SH-SY5Y (cell line): ENCODE measurements at regions not wholly inside any gene's neighbourhood (a gene's known extent, or its start where the extent isn't known, plus 50 kb on each side); places are given as distances from the start of the nearest gene placed in this dataset.

Experiments
- GATA2 ChIP-seq: IDR thresholded peaks from 2 replicates; pipeline ENCODE4 v1.6.1; 2011; ENCODE audit warnings: mild to moderate bottlenecking, low read depth, low read length
- GATA3 ChIP-seq: IDR thresholded peaks from 2 replicates; pipeline ENCODE4 v1.6.1; 2011; ENCODE audit warnings: low read depth, mild to moderate bottlenecking, low read length, moderate library complexity

- TF ChIP-seq GATA2 = no peak
- TF ChIP-seq GATA3 = no peak
These were observed 52.7 kb upstream of the LARP1 start for GRCh38 chr5:154702477-154702876.

GRCh38 chr5:154701181-154701580, 54.0 kb upstream of the LARP1 start:
- no peak for TF ChIP-seq GATA2
- no peak for TF ChIP-seq GATA3

- TF ChIP-seq GATA3 (no peak), GATA2 (no peak)
These were observed 56.4 kb upstream of the LARP1 start for GRCh38 chr5:154698763-154699162.

GRCh38 chr5:154697371-154697770, 57.8 kb upstream of the LARP1 start:
- TF ChIP-seq GATA2 (no peak), GATA3 (no peak)

- TF ChIP-seq GATA3 (no peak), GATA2 (no peak)
These were observed 58.3 kb upstream of the LARP1 start for GRCh38 chr5:154696891-154697290.

GRCh38 chr5:154694159-154694558, 61.0 kb upstream of the LARP1 start:
- TF ChIP-seq GATA3 = no peak

GRCh38 chr5:154690488-154690887, 64.7 kb upstream of the LARP1 start:
- TF ChIP-seq GATA2 = no peak
- no peak for TF ChIP-seq GATA3

- TF ChIP-seq GATA2 (no peak), GATA3 (no peak)
These were observed 68.7 kb upstream of the LARP1 start for GRCh38 chr5:154686490-154686889.

GRCh38 chr5:154683101-154683880, 71.9 kb upstream of the LARP1 start:
- no peak for TF ChIP-seq GATA2
- TF ChIP-seq GATA3 = no peak

- TF ChIP-seq GATA2 = no peak
- TF ChIP-seq GATA3 = no peak
These were observed 75.7 kb upstream of the LARP1 start for GRCh38 chr5:154679501-154679900.

GRCh38 chr5:154677921-154678320, 77.3 kb upstream of the LARP1 start:
- no peak for TF ChIP-seq GATA2

- no peak for TF ChIP-seq GATA2
- TF ChIP-seq GATA3 = no peak
These were observed 78.7 kb upstream of the LARP1 start for GRCh38 chr5:154676508-154676907.

- TF ChIP-seq GATA3 = no peak
- TF ChIP-seq GATA2 = no peak
These were observed 81.1 kb upstream of the LARP1 start for GRCh38 chr5:154674029-154674428.

- TF ChIP-seq GATA2 (no peak), GATA3 (no peak)
These were observed 81.7 kb upstream of the LARP1 start for GRCh38 chr5:154673506-154673905.

GRCh38 chr5:154669402-154669801, 85.8 kb upstream of the LARP1 start:
- TF ChIP-seq GATA3 (no peak), GATA2 (no peak)

GRCh38 chr5:154664869-154665268, 90.3 kb upstream of the LARP1 start:
- TF ChIP-seq GATA2 = no peak
- no peak for TF ChIP-seq GATA3
